SU-DHL-6 (cell line): ENCODE measurements at regions not wholly inside any gene's neighbourhood (a gene's known extent, or its start where the extent isn't known, plus 50 kb on each side); places are given as distances from the start of the nearest gene placed in this dataset.

Experiments
- EZH2phosphoT487 ChIP-seq: fragments of 200-600 bp; sonication (generic), shearing (Covaris generic); conservative IDR thresholded peaks from 2 replicates; pipeline ENCODE4 v1.6.1; 2018; ENCODE audit warnings: mild to moderate bottlenecking, antibody characterized with exemption, low read length, moderate library complexity, mixed read lengths
- TF ChIP-seq, protein P1 (sequence below): fragments of 200-600 bp; sonication (generic); IDR thresholded peaks from one replicate; pipeline ENCODE4 v1.5.1; 2017; ENCODE audit warnings: antibody characterized with exemption, mild to moderate bottlenecking, low read length, moderate library complexity; ENCODE audit not compliant: insufficient read depth, poor library complexity, severe bottlenecking

DNA sequence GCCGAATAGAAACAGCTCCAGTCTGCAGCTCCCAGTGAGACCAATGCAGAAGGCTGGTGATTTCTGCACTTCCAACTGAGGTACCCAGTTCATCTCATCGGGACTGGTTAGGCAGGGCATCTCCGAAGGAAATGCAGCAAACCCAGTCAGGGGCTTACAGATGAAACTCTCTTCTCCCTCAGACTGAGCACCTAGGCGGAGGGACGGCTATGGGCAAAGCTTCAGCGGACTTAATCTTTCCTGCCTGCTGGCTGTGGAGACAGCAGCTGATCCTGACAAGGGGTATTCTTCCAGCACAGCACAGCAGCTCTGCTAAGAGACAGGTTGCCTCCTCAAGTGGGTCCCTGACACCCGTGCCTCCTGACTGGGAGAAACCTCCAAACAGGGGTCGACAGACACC lies 330.9 kb downstream of the DNAH5 start:
- TF ChIP-seq, protein P1, sequence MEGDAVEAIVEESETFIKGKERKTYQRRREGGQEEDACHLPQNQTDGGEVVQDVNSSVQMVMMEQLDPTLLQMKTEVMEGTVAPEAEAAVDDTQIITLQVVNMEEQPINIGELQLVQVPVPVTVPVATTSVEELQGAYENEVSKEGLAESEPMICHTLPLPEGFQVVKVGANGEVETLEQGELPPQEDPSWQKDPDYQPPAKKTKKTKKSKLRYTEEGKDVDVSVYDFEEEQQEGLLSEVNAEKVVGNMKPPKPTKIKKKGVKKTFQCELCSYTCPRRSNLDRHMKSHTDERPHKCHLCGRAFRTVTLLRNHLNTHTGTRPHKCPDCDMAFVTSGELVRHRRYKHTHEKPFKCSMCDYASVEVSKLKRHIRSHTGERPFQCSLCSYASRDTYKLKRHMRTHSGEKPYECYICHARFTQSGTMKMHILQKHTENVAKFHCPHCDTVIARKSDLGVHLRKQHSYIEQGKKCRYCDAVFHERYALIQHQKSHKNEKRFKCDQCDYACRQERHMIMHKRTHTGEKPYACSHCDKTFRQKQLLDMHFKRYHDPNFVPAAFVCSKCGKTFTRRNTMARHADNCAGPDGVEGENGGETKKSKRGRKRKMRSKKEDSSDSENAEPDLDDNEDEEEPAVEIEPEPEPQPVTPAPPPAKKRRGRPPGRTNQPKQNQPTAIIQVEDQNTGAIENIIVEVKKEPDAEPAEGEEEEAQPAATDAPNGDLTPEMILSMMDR, result no peak
- TF ChIP-seq EZH2phosphoT487, result no peak
